ENCODE measurements at regions not wholly inside any gene's neighbourhood (a gene's known extent, or its start where the extent isn't known, plus 50 kb on each side); places are given as distances from the start of the nearest gene placed in this dataset.

DNA sequence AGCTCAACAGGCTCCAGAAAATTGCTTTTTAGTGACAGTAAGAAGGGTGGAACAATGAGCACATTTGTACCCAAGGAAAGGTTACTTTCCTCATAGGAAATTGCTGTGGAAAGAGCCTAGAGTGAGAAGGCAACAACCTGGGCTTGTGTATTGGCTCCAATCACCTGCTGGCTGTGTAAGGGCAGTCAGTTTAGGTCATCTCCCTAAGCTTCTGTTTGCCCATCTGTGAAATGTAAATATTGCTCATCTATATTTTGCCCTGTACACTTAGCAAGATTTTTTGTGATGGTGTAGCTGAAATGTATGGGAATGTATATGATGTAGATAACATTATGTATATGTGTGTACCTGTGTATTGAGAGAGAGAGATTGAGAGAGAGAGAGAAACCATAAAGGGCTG, 225.2 kb upstream of the MPHOSPH6 start:
- TF ChIP-seq POLR2AphosphoS5 (IDR thresholded peaks at IDR 0.05; ENCODE audit: insufficient read depth, low read depth, low read length) (no peak), POLR2A (IDR thresholded peaks at IDR 0.05; ENCODE audit: low read depth, low read length) (no peak), CTCF (IDR thresholded peaks at IDR 0.05; ENCODE audit: extremely low read depth in 1 of 2, insufficient read depth in 1 of 2, low read depth in 1 of 2, low read length in 2 of 2) (no peak)

Data from endothelial cell of umbilical vein (primary cell).